Astrocyte of the spinal cord (primary cell): ENCODE measurements at regions not wholly inside any gene's neighbourhood (a gene's known extent, or its start where the extent isn't known, plus 50 kb on each side); places are given as distances from the start of the nearest gene placed in this dataset.
"Not testable (repeated sequence)": the region's sequence is repeated elsewhere in the genome, so short reads cannot be mapped to it uniquely, and the experiment has no call there.

Source experiments
- DNase-seq: peaks from one replicate; pipeline ENCODE4 v3.0.0; 2011; ENCODE audit warnings: low read depth, low spot score
- H3K4me3 ChIP-seq: 2 replicates; pipeline ENCODE4 v1.5.1; 2011; ENCODE audit warnings: low read depth, mild to moderate bottlenecking, low read length, moderate library complexity
- in situ Hi-C: cut with HindIII; loops from 2 replicates; pipeline ENCODE4 v1.10.0; 2017; ENCODE audit warnings: low sequenced_read_pairs
- TF ChIP-seq, protein P1 (sequence below): IDR thresholded peaks from 2 replicates; pipeline ENCODE4 v1.5.1; 2012; ENCODE audit warnings: low read depth, mild to moderate bottlenecking, low read length, inconsistent platforms

DNA sequence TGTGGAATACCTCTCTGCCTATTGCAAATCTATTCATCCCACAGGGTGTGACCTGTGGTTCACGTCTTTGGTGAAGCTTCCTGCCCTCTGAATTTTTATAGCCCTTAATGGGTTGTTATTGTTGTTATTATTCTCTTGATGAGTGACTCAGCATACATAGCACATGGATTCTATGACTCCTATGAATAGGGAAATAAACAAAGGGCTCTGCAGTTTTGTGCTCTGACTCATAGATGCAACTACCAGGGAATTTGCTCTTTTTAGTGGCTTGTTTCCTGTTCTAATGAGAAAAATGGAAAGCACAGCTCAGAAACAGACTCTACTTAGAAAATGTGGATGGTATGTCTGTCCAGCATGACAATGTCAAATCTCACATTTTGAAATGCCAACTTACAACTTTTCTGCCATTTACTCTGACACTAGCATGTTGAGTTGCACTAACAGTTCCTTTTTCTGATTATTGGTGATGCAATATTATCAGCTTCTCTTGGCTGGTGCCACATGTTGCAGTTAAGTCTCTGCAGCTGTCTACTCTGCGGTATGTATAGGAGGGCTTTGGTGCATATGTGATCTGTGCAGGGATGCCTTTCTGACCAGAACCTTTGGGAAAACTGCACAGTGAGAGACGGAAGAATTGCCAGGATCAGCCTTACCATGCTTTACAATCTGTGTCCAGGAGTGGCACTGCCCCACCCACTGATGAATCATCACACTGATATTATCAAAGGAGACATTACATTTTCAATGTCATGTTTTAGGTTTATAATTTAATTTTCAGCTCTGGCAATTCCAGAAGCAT is 996.4 kb upstream of the WWC1 start:
- H3K4me3 ChIP-seq: no peak overlapping the region
- DNase-seq: peak; percentile 93
- in situ Hi-C loops: no loop called here
- TF ChIP-seq, protein P1, sequence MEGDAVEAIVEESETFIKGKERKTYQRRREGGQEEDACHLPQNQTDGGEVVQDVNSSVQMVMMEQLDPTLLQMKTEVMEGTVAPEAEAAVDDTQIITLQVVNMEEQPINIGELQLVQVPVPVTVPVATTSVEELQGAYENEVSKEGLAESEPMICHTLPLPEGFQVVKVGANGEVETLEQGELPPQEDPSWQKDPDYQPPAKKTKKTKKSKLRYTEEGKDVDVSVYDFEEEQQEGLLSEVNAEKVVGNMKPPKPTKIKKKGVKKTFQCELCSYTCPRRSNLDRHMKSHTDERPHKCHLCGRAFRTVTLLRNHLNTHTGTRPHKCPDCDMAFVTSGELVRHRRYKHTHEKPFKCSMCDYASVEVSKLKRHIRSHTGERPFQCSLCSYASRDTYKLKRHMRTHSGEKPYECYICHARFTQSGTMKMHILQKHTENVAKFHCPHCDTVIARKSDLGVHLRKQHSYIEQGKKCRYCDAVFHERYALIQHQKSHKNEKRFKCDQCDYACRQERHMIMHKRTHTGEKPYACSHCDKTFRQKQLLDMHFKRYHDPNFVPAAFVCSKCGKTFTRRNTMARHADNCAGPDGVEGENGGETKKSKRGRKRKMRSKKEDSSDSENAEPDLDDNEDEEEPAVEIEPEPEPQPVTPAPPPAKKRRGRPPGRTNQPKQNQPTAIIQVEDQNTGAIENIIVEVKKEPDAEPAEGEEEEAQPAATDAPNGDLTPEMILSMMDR: no peak

DNA sequence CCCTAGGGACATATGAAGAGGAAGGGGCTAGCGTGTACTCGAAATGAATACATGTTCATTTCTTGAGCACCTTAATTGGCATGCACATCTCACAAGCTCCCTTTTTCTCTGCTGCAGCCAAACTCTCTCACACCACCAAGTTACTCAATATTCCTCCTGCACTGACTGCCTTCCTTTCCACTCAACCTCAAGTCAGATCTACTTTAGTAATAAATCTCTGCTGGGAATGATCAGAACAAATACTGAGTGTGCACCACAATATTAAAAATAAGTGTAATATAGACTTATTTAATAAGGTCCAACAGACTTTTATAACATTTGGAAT is 995.8 kb upstream of the WWC1 start:
- no peak overlapping the region for H3K4me3 ChIP-seq
- peak; percentile 46 for DNase-seq
- TF ChIP-seq, protein P1: no peak
- in situ Hi-C loops: no loop called here

GRCh38 chr5:167296066-167296465 is 995.4 kb upstream of the WWC1 start:
- TF ChIP-seq, protein P1: no peak
- H3K4me3 ChIP-seq: no peak overlapping the region
- peak; percentile 28 for DNase-seq
- in situ Hi-C loops: no loop called here

DNA sequence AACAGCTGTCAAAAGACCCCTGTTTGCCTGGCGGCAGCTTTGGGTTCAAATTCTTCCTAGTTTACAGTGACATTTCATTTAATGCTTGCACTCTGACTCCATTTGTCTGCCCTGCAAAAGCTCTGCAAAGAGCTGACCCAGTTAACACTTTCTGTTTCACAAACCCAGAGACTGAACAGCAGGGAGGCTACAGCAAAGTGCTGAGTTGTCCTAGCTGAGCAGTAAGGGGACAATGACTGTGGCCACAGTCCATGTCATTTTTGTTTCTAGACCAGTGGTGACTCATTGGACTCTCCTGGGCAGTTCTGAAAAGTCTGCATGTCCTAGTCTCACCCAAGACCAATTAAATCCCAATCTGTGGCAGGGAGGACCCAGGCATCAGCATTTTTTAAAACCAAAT is 994.8 kb upstream of the WWC1 start:
- DNase-seq: peak; percentile 25

DNA sequence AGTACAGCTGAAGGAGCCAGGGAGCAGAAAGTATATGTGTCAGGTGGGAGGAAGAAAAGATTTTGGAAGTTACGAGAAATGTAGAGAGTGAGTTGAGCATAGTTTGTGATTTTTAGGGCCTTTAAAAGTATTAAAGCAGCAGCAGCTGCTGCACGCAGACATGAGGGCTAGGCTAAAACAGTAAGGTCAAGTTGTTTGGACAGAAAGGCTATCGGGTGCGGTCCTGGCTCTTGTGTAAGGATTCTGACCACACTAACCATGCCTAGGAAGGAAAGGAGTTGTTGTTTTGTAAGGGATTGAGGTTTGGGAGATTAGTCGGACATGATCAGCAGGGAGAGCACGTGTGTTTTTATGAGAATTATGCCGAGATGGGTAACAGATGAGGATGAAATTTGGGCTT is 991.6 kb upstream of the WWC1 start:
- not testable (repeated sequence) for DNase-seq

More for the DNA sequence above, 994.8 kb upstream of the WWC1 start:
- in situ Hi-C loops: no loop called here
- TF ChIP-seq, protein P1: no peak
- H3K4me3 ChIP-seq: no peak overlapping the region

DNA sequence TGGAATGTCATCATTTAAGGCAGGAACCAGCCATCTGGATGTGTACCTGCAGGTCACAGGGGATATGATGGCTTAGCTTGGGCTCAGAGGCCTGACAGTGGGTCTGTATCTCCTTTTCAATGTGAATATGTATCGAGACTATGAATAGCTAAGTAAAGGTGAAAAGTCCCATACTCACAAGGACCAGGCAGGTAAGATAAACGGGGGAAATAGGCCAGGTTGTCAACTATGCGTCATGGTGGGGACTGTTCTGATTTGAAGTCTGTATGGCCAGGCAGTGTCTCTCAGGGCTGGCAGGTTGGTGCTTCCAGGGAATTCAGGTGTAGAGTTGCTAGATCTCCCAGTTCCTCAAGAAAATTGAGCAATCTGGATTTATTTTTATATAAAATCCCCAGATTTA is 987.9 kb upstream of the WWC1 start:
- in situ Hi-C loops: no loop called here
- H3K4me3 ChIP-seq: no peak overlapping the region
- TF ChIP-seq, protein P1: no peak
- DNase-seq: no peak

More for the DNA sequence above, 991.6 kb upstream of the WWC1 start:
- H3K4me3 ChIP-seq, in situ Hi-C loops: not testable (repeated sequence)

- in situ Hi-C loops: no loop called here
- H3K4me3 ChIP-seq: no peak overlapping the region
- no peak for DNase-seq
- TF ChIP-seq, protein P1: no peak
Measured at GRCh38 chr5:167304834-167305469, 986.5 kb upstream of the WWC1 start.
